ENCODE measurements at regions not wholly inside any gene's neighbourhood (a gene's known extent, or its start where the extent isn't known, plus 50 kb on each side); places are given as distances from the start of the nearest gene placed in this dataset.

DNA sequence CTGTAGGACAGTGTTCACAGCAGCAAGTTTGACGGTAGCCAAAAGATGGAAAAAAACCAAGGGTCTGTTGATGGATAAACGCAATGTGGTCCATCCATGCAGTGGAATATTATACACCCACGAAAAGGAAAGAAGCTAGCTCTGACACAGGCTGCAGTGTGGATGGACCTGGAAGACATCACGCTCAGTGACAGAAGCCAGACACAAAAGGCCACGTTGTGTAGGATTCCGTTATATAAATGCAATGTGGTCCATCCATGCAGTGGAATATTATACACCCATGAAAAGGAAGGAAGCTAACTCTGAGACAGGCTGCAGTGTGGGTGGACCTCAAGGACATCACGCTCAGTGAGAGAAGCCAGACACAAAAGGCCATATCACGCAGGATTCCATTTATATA lies 105.5 kb upstream of the SHOX start:
- TF ChIP-seq, protein P1, sequence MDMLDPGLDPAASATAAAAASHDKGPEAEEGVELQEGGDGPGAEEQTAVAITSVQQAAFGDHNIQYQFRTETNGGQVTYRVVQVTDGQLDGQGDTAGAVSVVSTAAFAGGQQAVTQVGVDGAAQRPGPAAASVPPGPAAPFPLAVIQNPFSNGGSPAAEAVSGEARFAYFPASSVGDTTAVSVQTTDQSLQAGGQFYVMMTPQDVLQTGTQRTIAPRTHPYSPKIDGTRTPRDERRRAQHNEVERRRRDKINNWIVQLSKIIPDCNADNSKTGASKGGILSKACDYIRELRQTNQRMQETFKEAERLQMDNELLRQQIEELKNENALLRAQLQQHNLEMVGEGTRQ (IDR thresholded peaks at IDR 0.05; ENCODE audit: borderline replicate concordance, low read depth, low read length) = no peak
- TF ChIP-seq, protein P2, sequence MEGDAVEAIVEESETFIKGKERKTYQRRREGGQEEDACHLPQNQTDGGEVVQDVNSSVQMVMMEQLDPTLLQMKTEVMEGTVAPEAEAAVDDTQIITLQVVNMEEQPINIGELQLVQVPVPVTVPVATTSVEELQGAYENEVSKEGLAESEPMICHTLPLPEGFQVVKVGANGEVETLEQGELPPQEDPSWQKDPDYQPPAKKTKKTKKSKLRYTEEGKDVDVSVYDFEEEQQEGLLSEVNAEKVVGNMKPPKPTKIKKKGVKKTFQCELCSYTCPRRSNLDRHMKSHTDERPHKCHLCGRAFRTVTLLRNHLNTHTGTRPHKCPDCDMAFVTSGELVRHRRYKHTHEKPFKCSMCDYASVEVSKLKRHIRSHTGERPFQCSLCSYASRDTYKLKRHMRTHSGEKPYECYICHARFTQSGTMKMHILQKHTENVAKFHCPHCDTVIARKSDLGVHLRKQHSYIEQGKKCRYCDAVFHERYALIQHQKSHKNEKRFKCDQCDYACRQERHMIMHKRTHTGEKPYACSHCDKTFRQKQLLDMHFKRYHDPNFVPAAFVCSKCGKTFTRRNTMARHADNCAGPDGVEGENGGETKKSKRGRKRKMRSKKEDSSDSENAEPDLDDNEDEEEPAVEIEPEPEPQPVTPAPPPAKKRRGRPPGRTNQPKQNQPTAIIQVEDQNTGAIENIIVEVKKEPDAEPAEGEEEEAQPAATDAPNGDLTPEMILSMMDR (IDR thresholded peaks at IDR 0.05) = no peak
- TF ChIP-seq GATA2 (CRISPR knock-in tag; IDR thresholded peaks at IDR 0.05) (no peak), POLR2AphosphoS5 (IDR thresholded peaks at IDR 0.05; ENCODE audit: low read depth, low read length) (no peak), RAD21 (IDR thresholded peaks at IDR 0.05; ENCODE audit: low read length) (no peak), FOXM1 (IDR thresholded peaks at IDR 0.05; ENCODE audit: low read depth) (no peak), EP300 (IDR thresholded peaks at IDR 0.05; ENCODE audit: borderline replicate concordance in 1 of 2, low read depth in 1 of 2, low read length in 1 of 2) (no peak), TAF1 (IDR thresholded peaks at IDR 0.05; ENCODE audit: borderline replicate concordance, low read depth, low read length) (no peak), CHD2 (IDR thresholded peaks at IDR 0.05; ENCODE audit: low read length, partially characterized antibody) (no peak), JUND (IDR thresholded peaks at IDR 0.05) (no peak), NRF1 (IDR thresholded peaks at IDR 0.05; ENCODE audit: low read depth, low read length) (no peak)
- TF ChIP-seq, protein P3, sequence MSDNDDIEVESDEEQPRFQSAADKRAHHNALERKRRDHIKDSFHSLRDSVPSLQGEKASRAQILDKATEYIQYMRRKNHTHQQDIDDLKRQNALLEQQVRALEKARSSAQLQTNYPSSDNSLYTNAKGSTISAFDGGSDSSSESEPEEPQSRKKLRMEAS (IDR thresholded peaks at IDR 0.05; ENCODE audit: low read depth) = no peak
